Large intestine (tissue), 3 donors: ENCODE measurements at regions not wholly inside any gene's neighbourhood (a gene's known extent, or its start where the extent isn't known, plus 50 kb on each side); places are given as distances from the start of the nearest gene placed in this dataset.
"Not testable (repeated sequence)": the region's sequence is repeated elsewhere in the genome, so short reads cannot be mapped to it uniquely, and the experiment has no call there.

Experiments used
- DNase-seq, 2 donors: peaks; one replicate each; pipeline versions ENCODE4 v3.0.0 to v3.0.0-alpha.2; 2013
- H3K27ac ChIP-seq: one replicate; pipeline ENCODE4 v1.5.1; 2013; ENCODE audit warnings: low read length
- H3K27me3 ChIP-seq: 2 replicates; pipeline ENCODE4 v1.6.1; 2013; ENCODE audit warnings: low read length; ENCODE audit not compliant: control insufficient read depth, insufficient read depth
- H3K36me3 ChIP-seq: 2 replicates; pipeline ENCODE4 v1.6.1; 2013; ENCODE audit warnings: low read length; ENCODE audit not compliant: control insufficient read depth, insufficient read depth
- H3K4me1 ChIP-seq: one replicate; pipeline ENCODE4 v1.6.1; 2013; ENCODE audit warnings: low read length; ENCODE audit not compliant: control insufficient read depth, insufficient read depth
- H3K4me3 ChIP-seq: one replicate; pipeline ENCODE4 v1.5.1; 2013; ENCODE audit warnings: low read length
- H3K9me3 ChIP-seq: one replicate; pipeline ENCODE4 v1.6.1; 2013; ENCODE audit warnings: mild to moderate bottlenecking, low read depth, low read length, moderate library complexity; ENCODE audit not compliant: control insufficient read depth
- WGBS: methylation state at CpG from one replicate; pipeline ENCODE4 v1.1.5; 2013; ENCODE audit warnings: low lambda C conversion rate; ENCODE audit not compliant: insufficient coverage; 5-methylcytosine and 5-hydroxymethylcytosine counted together

- no peak overlapping the region for H3K27ac ChIP-seq
Measured at GRCh38 chr6:94813806-94814205, 763.5 kb upstream of the MANEA start.

DNA sequence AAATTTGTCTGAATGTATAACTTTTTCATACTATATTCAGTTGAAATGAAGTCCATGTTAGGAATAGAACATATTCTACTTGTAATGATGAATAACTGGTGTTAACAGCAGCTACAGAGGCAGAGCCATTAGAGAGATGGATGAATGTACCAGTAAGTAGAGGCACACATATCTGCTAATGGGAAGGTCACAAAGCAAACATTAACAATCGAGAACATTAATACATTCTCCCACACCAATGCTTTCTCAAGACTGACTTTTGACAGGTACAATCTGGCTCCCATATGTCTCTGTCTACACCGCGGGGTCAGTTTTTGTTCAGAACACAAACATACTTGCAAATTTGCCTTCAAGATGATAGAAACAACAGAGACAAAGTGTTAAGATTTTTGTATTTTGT lies 776.0 kb upstream of the MANEA start:
- H3K27me3 ChIP-seq, result no peaks in the 10 kb centered on the region
- no peak overlapping the region for H3K27ac ChIP-seq
- no peaks in the 10 kb centered on the region for H3K4me1 ChIP-seq
- no peaks in the 10 kb centered on the region for H3K9me3 ChIP-seq
- WGBS, result no CpG with 5 or more reads among the region's 3 CpGs
- H3K4me3 ChIP-seq, result no peak overlapping the region
- DNase-seq, result no peak
- H3K36me3 ChIP-seq, result no peaks in the 10 kb centered on the region

More at GRCh38 chr6:94813806-94814205, 763.5 kb upstream of the MANEA start:
- DNase-seq, result no peak
- H3K4me1 ChIP-seq, result no peaks in the 10 kb centered on the region
- no peak overlapping the region for H3K4me3 ChIP-seq
- no peaks in the 10 kb centered on the region for H3K27me3 ChIP-seq
- H3K36me3 ChIP-seq, result no peaks in the 10 kb centered on the region
- no peaks in the 10 kb centered on the region for H3K9me3 ChIP-seq

- no peak for DNase-seq
- peak overlapping the region; percentile 16 for H3K27ac ChIP-seq
- WGBS, result no CpG with 5 or more reads among the region's 4 CpGs
Measured at GRCh38 chr6:94785514-94785913, 791.8 kb upstream of the MANEA start.

DNA sequence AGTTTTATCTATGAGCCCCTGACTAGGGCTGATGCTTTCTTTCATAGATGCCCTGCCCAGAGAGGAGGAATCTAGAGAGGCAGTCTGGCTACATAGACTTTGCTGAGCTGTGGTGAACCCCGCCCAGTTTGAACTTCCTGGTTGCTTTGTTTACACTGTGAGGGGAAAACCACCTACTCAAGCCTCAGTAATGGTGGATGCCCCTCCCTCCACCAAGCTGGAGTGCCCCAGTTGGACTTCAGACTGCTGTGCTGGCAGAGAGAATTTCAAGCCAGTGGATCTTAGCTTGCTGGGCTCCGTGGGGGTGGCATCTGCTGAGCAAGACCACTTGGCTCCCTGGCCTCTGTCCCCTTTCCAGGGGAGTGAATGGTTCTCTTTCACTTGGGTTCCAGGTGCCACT lies 792.3 kb upstream of the MANEA start:
- H3K27ac ChIP-seq, result peak overlapping the region; percentile 16
- H3K9me3 ChIP-seq, H3K4me1 ChIP-seq, H3K27me3 ChIP-seq, H3K36me3 ChIP-seq, H3K4me3 ChIP-seq: not testable (repeated sequence)
- WGBS, result no CpG with 5 or more reads among the region's 2 CpGs
- DNase-seq, result peak; percentile 26 to 59

More at GRCh38 chr6:94785514-94785913, 791.8 kb upstream of the MANEA start:
- no peaks in the 10 kb centered on the region for H3K9me3 ChIP-seq
- H3K4me3 ChIP-seq, result no peak overlapping the region
- H3K4me1 ChIP-seq, result peaks cover 6% of the 10 kb centered on the region
- H3K27me3 ChIP-seq, result no peaks in the 10 kb centered on the region
- no peaks in the 10 kb centered on the region for H3K36me3 ChIP-seq

GRCh38 chr6:94769197-94769596 lies 808.1 kb upstream of the MANEA start:
- DNase-seq, result no peak
- Histone ChIP-seq H3K27me3 (no peaks in the 10 kb centered on the region), H3K4me3 (no peak overlapping the region), H3K27ac (no peak overlapping the region), H3K9me3 (no peaks in the 10 kb centered on the region), H3K4me1 (no peaks in the 10 kb centered on the region), H3K36me3 (no peaks in the 10 kb centered on the region)
- no CpG with 5 or more reads among the region's 1 CpG for WGBS

GRCh38 chr6:94751641-94752329 lies 825.5 kb upstream of the MANEA start:
- H3K27me3 ChIP-seq, result no peaks in the 10 kb centered on the region
- WGBS, result 85% methylated on average over 2 of the region's 3 CpGs

GRCh38 chr6:94736236-94736635 lies 841.1 kb upstream of the MANEA start:
- Histone ChIP-seq H3K4me1 (no peaks in the 10 kb centered on the region), H3K4me3 (no peak overlapping the region), H3K27me3 (no peaks in the 10 kb centered on the region), H3K36me3 (no peaks in the 10 kb centered on the region), H3K9me3 (no peaks in the 10 kb centered on the region), H3K27ac (no peak overlapping the region)
- WGBS, result no CpG with 5 or more reads among the region's 2 CpGs
- DNase-seq, result no peak

More at GRCh38 chr6:94751641-94752329, 825.5 kb upstream of the MANEA start:
- Histone ChIP-seq H3K9me3 (no peaks in the 10 kb centered on the region), H3K27ac (no peak overlapping the region), H3K4me1 (no peaks in the 10 kb centered on the region), H3K4me3 (no peak overlapping the region), H3K36me3 (no peaks in the 10 kb centered on the region)
- DNase-seq, result no peak

DNA sequence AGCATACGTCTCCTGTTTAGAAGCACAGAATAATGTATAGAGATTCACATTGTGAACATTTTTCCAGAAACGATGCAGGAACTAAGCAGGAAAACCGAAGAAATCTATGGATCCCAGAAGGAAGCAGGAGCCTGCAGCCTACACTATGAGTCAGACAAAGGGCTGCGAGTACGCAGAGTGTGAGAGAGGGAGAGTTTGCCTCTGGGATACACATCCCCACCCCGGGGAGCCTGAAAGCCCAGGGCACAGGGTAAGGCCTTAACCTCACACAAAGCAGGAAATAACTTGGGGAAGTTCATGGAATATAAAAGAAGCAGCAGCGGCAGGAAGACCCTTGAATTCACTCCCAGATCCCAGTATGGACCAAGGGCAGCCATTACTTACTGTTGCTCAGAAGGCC lies 842.1 kb upstream of the MANEA start:
- WGBS, result no CpG with 5 or more reads among the region's 7 CpGs
- Histone ChIP-seq H3K27ac (no peak overlapping the region), H3K9me3 (no peaks in the 10 kb centered on the region), H3K27me3 (no peaks in the 10 kb centered on the region), H3K36me3 (no peaks in the 10 kb centered on the region), H3K4me1 (no peaks in the 10 kb centered on the region), H3K4me3 (no peak overlapping the region)
- DNase-seq, result no peak

DNA sequence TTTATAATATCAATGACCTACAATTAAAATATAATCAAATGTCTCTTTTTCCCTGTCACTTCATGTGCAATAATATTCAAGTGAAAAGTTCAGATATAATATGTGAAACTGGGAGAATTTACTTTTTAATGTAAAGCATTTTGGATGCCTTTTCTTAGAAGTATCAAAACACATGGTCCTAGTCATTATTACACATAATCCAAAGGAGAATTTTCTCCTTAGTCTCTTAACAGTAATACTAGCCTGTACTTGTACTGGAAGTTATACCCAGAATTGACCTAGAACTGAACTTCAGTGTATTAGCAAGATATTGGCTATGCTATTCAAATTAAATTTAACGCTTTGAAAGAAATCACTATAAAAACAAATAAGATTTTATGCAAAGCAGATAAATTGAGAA lies 842.6 kb upstream of the MANEA start:
- H3K36me3 ChIP-seq, result no peaks in the 10 kb centered on the region
- H3K9me3 ChIP-seq, result no peaks in the 10 kb centered on the region
- no peak overlapping the region for H3K4me3 ChIP-seq
- no peak for DNase-seq
- H3K4me1 ChIP-seq, result no peaks in the 10 kb centered on the region
- no peak overlapping the region for H3K27ac ChIP-seq
- WGBS, result 88% methylated on average over 1 of the region's 1 CpG
- no peaks in the 10 kb centered on the region for H3K27me3 ChIP-seq

- DNase-seq, result no peak
- H3K36me3 ChIP-seq, result no peaks in the 10 kb centered on the region
- no peaks in the 10 kb centered on the region for H3K27me3 ChIP-seq
- H3K9me3 ChIP-seq, result no peaks in the 10 kb centered on the region
- WGBS, result no CpG with 5 or more reads among the region's 7 CpGs
- H3K27ac ChIP-seq, result no peak overlapping the region
- no peak overlapping the region for H3K4me3 ChIP-seq
- H3K4me1 ChIP-seq, result no peaks in the 10 kb centered on the region
Measured at GRCh38 chr6:94733066-94733465, 844.3 kb upstream of the MANEA start.

GRCh38 chr6:94727710-94728109 lies 849.6 kb upstream of the MANEA start:
- no peaks in the 10 kb centered on the region for H3K27me3 ChIP-seq
- no peaks in the 10 kb centered on the region for H3K9me3 ChIP-seq
- H3K4me3 ChIP-seq, result no peak overlapping the region
- no peak overlapping the region for H3K27ac ChIP-seq
- H3K36me3 ChIP-seq, result no peaks in the 10 kb centered on the region
- H3K4me1 ChIP-seq, result no peaks in the 10 kb centered on the region
- no peak for DNase-seq
